ENCODE measurements at regions not wholly inside any gene's neighbourhood (a gene's known extent, or its start where the extent isn't known, plus 50 kb on each side); places are given as distances from the start of the nearest gene placed in this dataset.

DNA sequence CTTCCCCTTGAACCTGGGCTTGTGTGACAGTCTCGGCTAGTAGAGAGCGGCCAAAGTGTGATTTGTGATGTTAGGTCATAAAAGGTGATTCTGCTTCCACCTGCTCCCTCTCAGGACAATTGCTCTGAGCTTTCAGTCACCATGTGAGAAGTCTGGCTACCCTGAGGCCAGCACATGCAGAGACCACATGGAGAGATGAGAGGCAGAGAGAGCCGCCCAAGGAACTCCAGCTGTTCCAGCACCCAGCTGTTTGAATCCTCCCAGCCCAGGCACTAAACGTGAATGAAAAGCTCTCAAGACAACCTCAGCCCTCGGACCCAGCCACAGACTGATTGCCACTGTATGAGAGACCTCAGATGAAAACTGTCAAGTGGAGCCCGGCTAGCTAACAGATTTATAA, 143.4 kb upstream of the EEF1E1 start:
- no peaks in the 10 kb centered on the region for H3K27me3 ChIP-seq (ENCODE audit: control insufficient read depth, insufficient read depth, low read length)
- ChIA-PET POLR2A (no interaction called here), CTCF (no interaction called here)
- TF ChIP-seq, protein P1, sequence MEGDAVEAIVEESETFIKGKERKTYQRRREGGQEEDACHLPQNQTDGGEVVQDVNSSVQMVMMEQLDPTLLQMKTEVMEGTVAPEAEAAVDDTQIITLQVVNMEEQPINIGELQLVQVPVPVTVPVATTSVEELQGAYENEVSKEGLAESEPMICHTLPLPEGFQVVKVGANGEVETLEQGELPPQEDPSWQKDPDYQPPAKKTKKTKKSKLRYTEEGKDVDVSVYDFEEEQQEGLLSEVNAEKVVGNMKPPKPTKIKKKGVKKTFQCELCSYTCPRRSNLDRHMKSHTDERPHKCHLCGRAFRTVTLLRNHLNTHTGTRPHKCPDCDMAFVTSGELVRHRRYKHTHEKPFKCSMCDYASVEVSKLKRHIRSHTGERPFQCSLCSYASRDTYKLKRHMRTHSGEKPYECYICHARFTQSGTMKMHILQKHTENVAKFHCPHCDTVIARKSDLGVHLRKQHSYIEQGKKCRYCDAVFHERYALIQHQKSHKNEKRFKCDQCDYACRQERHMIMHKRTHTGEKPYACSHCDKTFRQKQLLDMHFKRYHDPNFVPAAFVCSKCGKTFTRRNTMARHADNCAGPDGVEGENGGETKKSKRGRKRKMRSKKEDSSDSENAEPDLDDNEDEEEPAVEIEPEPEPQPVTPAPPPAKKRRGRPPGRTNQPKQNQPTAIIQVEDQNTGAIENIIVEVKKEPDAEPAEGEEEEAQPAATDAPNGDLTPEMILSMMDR (IDR thresholded peaks at IDR 0.05; ENCODE audit: insufficient read depth, low read depth, low read length) = no peak
- DNase-seq (ENCODE audit: low read depth) = no peak
- no peak overlapping the region for H3K4me3 ChIP-seq (ENCODE audit: low read depth, low read length)
- no peaks in the 10 kb centered on the region for H3K36me3 ChIP-seq (ENCODE audit: control insufficient read depth, insufficient read depth, low read length)

DNA sequence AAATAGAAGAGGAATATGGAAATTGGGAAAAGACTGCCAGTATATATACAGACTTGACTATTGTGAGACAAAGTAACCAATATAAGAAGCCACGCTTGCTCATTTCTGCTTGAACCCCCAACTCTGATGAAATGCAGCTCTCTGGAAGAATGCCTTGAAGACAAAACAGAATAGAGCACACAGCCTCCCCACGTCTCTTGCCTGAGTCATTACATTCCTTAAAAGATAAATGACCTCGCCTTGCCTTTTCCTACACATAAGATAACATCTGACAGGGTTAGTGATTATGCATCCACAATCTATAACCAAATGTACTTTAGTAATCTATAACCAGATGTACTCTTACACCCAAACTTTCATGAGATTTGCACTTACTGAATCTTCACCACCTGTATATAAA, 141.1 kb upstream of the EEF1E1 start:
- no peaks in the 10 kb centered on the region for H3K27me3 ChIP-seq (ENCODE audit: control insufficient read depth, insufficient read depth, low read length)
- no peaks in the 10 kb centered on the region for H3K36me3 ChIP-seq (ENCODE audit: control insufficient read depth, insufficient read depth, low read length)
- TF ChIP-seq, protein P1 (IDR thresholded peaks at IDR 0.05; ENCODE audit: insufficient read depth, low read depth, low read length) = no peak
- H3K4me3 ChIP-seq (ENCODE audit: low read depth, low read length) = no peak overlapping the region
- ChIA-PET CTCF (interaction anchor here (0.7 to 2.9 kb wide), 2 partner anchors 25 to 112 kb away, joined by 3 to 10 read pairs; no protein-coding TSS in a partner anchor), POLR2A (no interaction called here)
- no peak for DNase-seq (ENCODE audit: low read depth)

DNA sequence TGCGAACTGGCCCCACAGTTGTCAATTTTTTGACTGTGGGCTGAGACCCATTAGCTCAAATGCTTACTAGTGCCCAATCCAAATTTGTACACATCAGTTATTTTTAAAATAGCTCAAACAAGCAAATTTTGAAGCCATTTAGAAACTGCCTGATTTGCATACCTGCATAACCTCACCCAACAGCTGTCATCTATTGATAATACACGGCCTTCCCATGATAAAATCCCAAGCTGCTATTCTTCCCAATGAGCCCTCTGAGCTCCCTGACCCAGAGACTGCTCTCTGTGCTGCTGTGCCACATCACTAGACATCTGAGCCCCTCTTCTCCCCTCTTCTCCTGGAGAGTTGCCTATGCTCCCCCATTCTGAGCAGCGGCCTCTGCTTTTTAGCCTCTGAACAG, 140.5 kb upstream of the EEF1E1 start:
- ChIA-PET POLR2A (no interaction called here), CTCF (interaction anchor here (0.7 to 2.9 kb wide), 2 partner anchors 24 to 111 kb away, joined by 3 to 10 read pairs; no protein-coding TSS in a partner anchor)
- DNase-seq (ENCODE audit: low read depth) = no peak
- Histone ChIP-seq H3K4me3 (ENCODE audit: low read depth, low read length) (no peak overlapping the region), H3K36me3 (ENCODE audit: control insufficient read depth, insufficient read depth, low read length) (no peaks in the 10 kb centered on the region), H3K27me3 (ENCODE audit: control insufficient read depth, insufficient read depth, low read length) (no peaks in the 10 kb centered on the region)
- TF ChIP-seq, protein P1 (IDR thresholded peaks at IDR 0.05; ENCODE audit: insufficient read depth, low read depth, low read length) = no peak

DNA sequence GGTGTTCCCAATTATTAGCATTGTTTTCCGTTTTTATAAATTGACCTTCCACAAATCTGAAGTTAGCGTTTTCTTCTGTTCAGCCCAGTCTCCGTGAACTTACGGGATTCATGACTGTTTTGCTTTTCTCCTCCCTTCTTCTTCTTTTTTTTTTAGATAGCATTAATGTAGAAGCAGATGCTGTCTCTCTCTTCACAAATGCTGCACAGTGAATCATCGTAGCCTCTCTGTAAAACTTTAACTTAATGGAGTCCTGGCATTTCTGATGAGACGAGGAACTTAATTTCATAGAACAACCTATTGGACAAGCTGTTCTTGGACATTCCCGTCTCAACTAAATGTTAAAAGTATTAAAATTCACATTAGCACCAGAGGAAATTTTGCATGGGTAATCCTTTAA, 138.0 kb upstream of the EEF1E1 start:
- POLR2A ChIA-PET = no interaction called here
- no peaks in the 10 kb centered on the region for H3K36me3 ChIP-seq (ENCODE audit: control insufficient read depth, insufficient read depth, low read length)
- TF ChIP-seq, protein P1 (IDR thresholded peaks at IDR 0.05; ENCODE audit: insufficient read depth, low read depth, low read length) = no peak

DNA sequence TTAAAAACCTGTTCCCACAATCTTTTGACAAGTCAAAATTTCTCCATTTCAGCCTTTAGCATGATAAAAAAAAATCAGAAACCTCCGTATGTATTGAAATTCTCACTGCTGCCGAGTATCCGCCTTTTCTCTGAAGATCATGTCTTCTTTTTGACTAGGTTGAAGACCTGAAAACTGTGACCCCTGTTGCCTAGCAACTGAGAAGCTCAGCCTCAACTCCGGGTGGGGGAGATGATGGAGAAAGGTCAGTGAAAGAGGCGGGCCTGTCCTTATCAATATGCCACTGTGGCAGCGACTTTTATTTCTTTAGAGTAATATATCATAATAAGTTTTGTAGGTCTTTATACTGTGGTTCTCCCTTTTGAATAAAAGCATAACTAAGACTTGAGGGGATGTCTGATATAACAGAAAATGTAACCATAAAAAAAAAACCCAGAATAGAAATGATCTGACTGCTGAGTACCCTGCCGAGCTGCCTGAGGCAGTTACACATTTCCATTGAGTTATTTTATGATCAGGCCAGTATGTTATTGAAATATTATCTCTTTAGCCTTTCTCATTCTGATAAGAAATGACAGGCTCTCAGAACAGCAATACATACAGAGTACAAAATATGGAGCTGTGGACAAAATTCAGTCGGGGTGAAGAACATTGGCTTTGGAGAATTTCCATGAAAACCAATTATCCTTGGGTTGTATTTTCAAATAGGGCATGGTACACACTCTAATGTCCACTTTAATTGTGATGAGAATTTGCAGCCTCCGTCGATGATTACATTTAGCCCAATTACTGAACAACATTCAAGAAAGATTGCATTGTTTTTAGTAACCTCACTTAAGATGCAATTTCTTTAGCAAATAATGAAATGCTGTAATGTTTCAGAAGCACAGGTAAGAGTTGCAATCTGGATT, 136.7 kb upstream of the EEF1E1 start:
- CTCF ChIA-PET = interaction anchor here (0.6 to 1.4 kb wide), 3 partner anchors 20 to 682 kb away, joined by 3 to 4 read pairs (median 4); no protein-coding TSS in a partner anchor
- H3K36me3 ChIP-seq (ENCODE audit: control insufficient read depth, insufficient read depth, low read length) = no peaks in the 10 kb centered on the region
- TF ChIP-seq, protein P1 (IDR thresholded peaks at IDR 0.05; ENCODE audit: insufficient read depth, low read depth, low read length) = no peak
- no peak overlapping the region for H3K4me3 ChIP-seq (ENCODE audit: low read depth, low read length)
- POLR2A ChIA-PET = no interaction called here
- DNase-seq (ENCODE audit: low read depth) = no peak
- no peaks in the 10 kb centered on the region for H3K27me3 ChIP-seq (ENCODE audit: control insufficient read depth, insufficient read depth, low read length)

More for the DNA sequence above, 138.0 kb upstream of the EEF1E1 start:
- H3K27me3 ChIP-seq (ENCODE audit: control insufficient read depth, insufficient read depth, low read length) = no peaks in the 10 kb centered on the region
- no peak for DNase-seq (ENCODE audit: low read depth)
- H3K4me3 ChIP-seq (ENCODE audit: low read depth, low read length) = no peak overlapping the region
- CTCF ChIA-PET = interaction anchor here (0.8 to 1.4 kb wide), 3 partner anchors 21 to 109 kb away, joined by 3 to 4 read pairs (median 3); no protein-coding TSS in a partner anchor

Measured in BJ (cell line).